CD4-positive, alpha-beta T cell treated with Interferon alpha-2 for 1 hour (primary cell): ENCODE measurements at regions not wholly inside any gene's neighbourhood (a gene's known extent, or its start where the extent isn't known, plus 50 kb on each side); places are given as distances from the start of the nearest gene placed in this dataset.
"Not testable (repeated sequence)": the region's sequence is repeated elsewhere in the genome, so short reads cannot be mapped to it uniquely, and the experiment has no call there.

ENCODE experiments used
- DNase-seq, 2 donors: peaks; one replicate each; pipeline ENCODE4 v3.0.0-alpha.2; 2020 to 2022

GRCh38 chr4:154983714-154984113 lies 202.6 kb downstream of the RBM46 start:
- DNase-seq, result no peak

DNA sequence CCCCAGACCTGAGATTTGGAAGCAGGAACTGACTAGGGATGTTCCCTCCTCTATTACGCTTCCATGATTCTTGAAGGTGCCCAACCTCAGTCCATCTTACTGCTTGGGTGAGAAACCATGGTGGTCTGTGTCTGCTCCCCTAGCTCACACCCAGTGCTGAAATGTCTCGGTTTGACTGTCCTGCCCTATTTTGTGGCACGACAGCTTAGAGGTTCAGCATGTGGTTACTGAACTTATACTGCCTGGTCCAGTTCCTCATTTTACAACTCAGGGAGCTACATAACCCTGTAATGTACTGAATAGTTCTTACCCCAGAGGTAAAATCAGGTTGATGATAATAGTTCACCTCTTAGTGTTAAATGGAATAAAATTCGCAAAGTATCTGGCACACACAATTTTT lies 203.1 kb downstream of the RBM46 start:
- DNase-seq, result no peak

- no peak for DNase-seq
These were observed 203.5 kb downstream of the RBM46 start for GRCh38 chr4:154984616-154985015.

DNA sequence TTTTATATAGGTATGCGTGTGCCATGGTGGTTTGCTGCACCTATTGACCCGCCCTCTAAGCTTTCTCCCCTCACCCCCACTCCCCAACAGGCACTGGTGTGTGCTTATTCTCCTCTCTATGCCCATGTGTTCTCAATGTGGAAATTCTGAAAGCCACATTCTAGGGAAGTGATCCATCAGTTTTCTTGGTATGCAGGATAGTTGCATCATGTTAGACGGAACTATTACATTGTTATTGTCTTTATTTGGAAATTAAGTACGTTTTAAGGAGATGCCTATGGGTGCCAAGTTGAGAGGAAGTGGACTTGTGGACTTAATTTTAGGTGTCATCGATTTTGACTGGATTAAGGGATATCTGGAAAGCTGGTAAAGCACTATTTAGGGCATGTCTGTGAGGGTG lies 204.6 kb downstream of the RBM46 start:
- DNase-seq, result no peak

- no peak for DNase-seq
These were observed 207.4 kb downstream of the RBM46 start for GRCh38 chr4:154988511-154988910.

GRCh38 chr4:154989511-154989910 lies 208.4 kb downstream of the RBM46 start:
- DNase-seq, result no peak

DNA sequence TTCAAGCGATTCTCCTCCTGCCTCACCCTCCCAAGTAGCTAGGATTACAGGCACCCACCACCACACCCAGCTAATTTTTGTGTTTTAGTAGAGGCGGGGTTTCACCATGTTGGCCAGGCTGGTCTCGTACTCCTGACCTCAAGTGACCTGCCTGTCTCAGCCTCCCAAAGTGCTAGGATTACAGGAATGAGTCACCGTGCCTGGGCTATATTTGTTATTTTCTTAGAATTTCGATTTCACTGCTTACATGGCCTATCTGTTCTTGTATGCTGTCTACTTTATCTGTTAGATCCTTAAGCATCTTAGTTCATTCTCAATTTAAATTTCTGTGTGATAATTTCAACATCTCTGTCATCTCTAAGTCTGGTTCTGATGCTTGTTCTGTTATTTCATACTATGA lies 210.6 kb upstream of the NPY2R start:
- not testable (repeated sequence) for DNase-seq

- DNase-seq, result no peak
These were observed 210.2 kb upstream of the NPY2R start for GRCh38 chr4:154998284-154998683.

- no peak for DNase-seq
These were observed 209.7 kb upstream of the NPY2R start for GRCh38 chr4:154998773-154999172.

DNA sequence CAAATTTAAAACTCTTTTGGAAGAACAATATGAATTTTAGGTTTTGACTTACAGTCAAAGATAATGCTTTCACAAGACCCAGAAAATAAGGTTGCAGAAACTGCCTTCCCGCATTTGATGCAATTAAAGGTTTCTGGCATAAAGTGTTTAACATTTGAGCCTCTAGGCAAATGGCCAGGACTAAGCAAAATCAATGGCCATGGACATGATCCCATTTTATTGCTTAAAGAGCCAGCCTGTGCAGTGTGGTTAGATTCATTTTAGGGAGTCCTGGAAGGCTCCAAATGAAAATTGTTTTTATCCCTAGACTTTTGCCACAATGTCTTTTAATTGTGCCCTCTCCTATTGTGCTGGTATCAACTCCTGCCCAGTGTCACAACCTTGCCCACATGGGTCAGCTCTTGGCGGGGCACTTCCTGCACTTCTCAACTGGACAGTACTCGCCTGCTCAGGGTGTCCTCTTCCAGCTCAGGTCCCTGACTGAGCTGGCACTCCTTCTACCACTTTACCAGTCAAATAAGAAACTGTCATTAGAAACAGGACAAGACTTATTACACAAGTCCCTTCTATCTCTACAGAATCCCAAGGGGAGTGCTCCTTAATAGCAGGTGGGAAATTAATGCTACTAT lies 208.4 kb upstream of the NPY2R start:
- no peak for DNase-seq

- no peak for DNase-seq
These were observed 207.2 kb upstream of the NPY2R start for GRCh38 chr4:155001251-155001650.

DNA sequence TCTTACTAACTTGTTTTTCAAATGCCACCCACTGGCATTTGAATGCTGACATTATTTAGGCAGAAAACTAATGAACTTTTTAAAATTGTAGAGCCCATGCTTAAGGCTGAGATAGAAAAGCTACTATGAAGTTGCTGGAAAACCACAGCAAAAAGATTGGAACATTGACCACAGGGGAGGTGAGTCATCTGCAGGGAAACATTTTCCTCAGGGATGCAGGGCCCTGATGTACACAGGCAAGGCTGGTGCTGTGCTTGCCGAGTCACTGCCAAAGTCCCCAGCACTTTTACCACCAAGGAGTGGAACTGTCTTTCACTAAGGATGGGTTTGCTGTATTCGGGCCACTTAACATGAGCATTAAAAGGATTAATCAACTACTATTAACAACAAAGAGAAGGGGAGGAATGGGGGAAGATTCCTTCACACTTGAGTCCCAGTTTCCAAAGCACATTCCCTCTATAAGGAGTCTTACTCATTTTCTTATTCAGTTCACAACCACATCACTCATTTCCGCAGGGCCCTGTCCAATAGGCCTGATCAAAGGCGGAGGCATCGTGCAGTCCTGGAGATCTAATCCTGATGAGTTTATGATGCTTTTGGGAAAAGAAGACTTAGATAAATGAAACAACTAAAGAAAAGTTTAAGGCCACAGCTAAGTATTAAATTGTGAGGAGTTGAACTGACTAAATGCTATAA lies 202.9 kb upstream of the NPY2R start:
- no peak for DNase-seq

DNA sequence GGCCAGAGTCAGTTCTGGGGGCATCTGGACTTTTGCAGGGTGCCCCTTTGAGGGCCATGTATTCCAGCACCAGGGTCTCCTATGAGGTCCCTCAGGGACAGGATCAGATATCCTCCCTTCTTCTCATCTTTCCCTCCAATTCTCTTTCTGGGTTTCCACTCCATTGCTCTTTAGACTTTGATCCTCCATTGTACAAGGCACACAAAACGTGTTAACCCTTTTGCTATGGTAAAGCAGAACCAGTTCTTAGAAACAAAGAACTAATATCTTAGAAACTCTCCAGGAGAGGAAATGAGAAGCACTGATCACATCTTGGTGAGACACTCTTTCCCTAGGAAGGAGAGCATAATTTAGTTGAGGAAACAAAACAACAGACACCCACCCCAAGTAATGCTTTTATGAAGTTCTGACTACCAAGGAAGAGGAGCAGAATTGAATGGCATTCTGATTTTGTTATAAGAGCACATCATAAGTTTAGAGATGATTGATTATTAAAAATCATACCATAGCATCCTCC lies 200.7 kb upstream of the NPY2R start:
- DNase-seq, result no peak

DNA sequence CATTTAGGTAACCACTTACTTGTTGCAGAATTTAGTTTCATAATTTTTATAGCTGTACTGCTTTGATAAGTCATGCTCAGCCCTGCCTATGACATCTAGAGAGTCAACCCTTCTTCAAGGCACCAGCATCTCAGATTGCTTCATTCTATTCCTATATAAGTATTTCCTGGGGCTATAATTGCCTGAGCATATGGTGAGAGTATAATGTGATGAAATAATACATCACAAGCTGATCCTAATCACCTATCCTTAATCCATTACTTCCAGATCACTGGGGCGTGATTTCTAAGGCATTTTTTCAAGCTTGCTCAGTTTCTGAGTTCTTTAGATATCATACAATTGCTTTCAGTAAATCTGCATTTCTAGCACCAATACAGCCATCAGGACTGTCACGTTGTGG lies 200.0 kb upstream of the NPY2R start:
- DNase-seq, result no peak

- no peak for DNase-seq
These were observed 199.1 kb upstream of the NPY2R start for GRCh38 chr4:155009288-155009687.

DNA sequence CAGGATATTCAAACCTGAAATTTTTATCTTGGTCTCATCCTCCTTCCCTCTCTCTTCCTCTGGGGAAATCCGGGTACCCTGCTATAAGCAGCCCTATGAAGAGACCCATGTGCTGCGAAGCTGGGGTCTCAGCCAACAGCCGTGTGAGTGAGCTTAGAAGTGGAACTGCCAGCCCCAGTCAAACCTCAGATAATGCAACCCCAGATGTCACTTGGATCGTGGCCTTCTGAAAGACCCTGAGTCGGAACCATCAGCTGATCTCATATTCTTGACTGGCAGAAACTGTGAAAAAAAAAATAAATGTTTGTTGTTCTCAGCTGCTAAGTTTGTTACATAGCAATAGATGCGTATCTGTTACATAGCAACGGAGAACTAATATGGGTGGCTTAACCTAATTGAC lies 198.1 kb upstream of the NPY2R start:
- no peak for DNase-seq

GRCh38 chr4:155011163-155011780 lies 197.2 kb upstream of the NPY2R start:
- DNase-seq, result no peak

GRCh38 chr4:155012469-155012868 lies 196.0 kb upstream of the NPY2R start:
- no peak for DNase-seq

DNA sequence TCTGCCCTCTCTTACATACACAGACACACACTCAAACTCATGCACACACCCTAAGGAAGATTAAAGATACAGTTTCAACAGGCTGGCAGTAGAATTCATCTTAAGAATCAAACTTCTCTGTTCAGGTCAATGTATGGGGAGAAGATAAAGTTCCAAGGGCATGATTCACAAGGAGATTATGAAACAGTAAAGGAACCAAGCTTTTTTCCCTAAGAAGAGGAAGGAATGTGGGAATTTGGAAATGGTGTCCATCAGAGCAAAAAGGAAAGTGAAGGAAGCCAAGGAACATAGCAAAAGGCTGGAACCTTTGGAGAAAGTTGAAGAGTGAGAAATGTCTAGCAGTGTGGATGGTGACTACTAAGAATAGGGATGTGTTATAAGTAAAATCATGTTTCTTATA lies 191.0 kb upstream of the NPY2R start:
- no peak for DNase-seq

GRCh38 chr4:155025762-155026457 lies 182.5 kb upstream of the NPY2R start:
- DNase-seq, result no peak

DNA sequence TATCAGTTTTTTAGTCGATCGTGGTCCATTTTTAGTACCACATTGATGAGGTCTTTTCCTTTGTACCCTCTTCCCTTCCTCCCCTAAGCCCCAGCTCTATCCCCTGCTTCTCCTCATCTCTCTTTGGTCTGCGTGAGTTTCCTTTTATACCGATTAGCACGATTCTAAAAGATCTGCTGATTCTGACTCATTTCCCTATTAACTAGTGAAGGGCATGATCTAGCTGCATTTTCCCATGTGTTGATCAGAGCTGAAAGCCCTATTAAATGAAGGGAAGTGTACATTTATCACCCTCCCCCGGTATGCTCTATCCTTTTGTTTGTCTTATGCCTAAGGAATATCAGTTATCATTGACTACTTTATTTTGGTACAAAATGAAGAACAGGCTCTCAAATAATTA lies 181.7 kb upstream of the NPY2R start:
- DNase-seq, result no peak

- no peak for DNase-seq
These were observed 175.8 kb upstream of the NPY2R start for GRCh38 chr4:155032521-155033229.

GRCh38 chr4:155033604-155034003 lies 174.8 kb upstream of the NPY2R start:
- DNase-seq, result no peak
